Nephron (organoid): ENCODE measurements at regions not wholly inside any gene's neighbourhood (a gene's known extent, or its start where the extent isn't known, plus 50 kb on each side); places are given as distances from the start of the nearest gene placed in this dataset.

Experiments
- H3K27ac Mint-ChIP-seq, 3 experiments: 2 replicates each; pipeline ENCODE4 v1.8.0; 2020; ENCODE audit warnings: mixed read lengths in 3 of 3, mild to moderate bottlenecking in 2 of 3, moderate library complexity in 1 of 3
- H3K27me3 Mint-ChIP-seq: 2 replicates; pipeline ENCODE4 v1.8.0; 2021; ENCODE audit warnings: low read depth, mild to moderate bottlenecking, moderate library complexity, mixed read lengths
- H3K36me3 Mint-ChIP-seq: 2 replicates; pipeline ENCODE4 v1.8.0; 2020; ENCODE audit warnings: low read depth, mixed read lengths
- H3K4me1 Mint-ChIP-seq: 2 replicates; pipeline ENCODE4 v1.8.0; 2020; ENCODE audit warnings: mixed read lengths
- H3K4me3 Mint-ChIP-seq, 3 experiments: 2 replicates each; pipeline ENCODE4 v1.8.0; 2020; ENCODE audit warnings: mild to moderate bottlenecking in 3 of 3, mixed read lengths in 3 of 3, moderate library complexity in 2 of 3
- H3K9me3 Mint-ChIP-seq: 2 replicates; pipeline ENCODE4 v1.8.0; 2020; ENCODE audit warnings: mixed read lengths
- CTCF ChIP-seq, 3 experiments: fragments of 200-600 bp; sonication (generic); IDR thresholded peaks; one replicate each; pipeline ENCODE4 v1.5.0; 2021; ENCODE audit warnings: antibody characterized with exemption in 3 of 3; ENCODE audit not compliant: unreplicated experiment in 3 of 3

DNA sequence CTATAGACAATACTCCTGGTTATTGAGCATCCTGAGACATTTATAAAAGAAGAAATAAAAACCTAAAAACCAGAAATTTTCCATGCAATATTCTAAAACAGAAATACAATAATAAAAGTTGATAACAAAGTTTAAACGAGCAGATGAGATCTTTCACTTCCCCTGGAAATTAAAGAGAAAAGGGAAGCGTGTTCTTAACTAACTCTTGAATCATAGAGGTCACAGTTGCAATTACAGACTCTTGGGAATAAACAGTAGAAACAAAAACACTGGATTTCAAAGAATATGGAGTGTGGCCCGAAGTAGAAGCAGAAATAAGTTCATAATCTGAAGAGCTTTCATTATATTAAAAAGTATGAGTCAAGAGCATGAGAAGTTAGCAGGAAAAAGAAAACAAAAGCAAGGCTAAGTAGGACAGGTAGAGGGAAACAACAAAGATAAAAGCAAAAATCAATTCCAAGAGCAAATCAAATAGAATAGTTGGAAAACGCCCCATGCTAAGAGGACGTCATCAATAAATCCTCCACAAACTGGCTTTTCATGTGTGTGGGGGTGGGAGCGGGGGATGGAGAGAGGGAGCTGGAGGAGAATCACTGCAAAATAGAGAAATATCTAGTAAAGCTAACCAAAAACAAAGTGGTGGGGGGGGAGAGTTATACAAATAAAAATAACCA lies 55.2 kb upstream of the C10orf71 start:
- H3K36me3 Mint-ChIP-seq = no peaks in the 10 kb centered on the region
- H3K9me3 Mint-ChIP-seq = peaks cover 9% of the 10 kb centered on the region
- peak overlapping the region in 1 of 3 experiments; percentile 30 for H3K27ac Mint-ChIP-seq
- peak overlapping the region in 1 of 3 experiments; percentile 0 for H3K4me3 Mint-ChIP-seq
- H3K27me3 Mint-ChIP-seq = peaks cover 4% of the 10 kb centered on the region
- H3K4me1 Mint-ChIP-seq = peaks cover 5% of the 10 kb centered on the region
- no peak for TF ChIP-seq CTCF (IDR thresholded peaks at IDR 0.05; ENCODE audit: unreplicated experiment in 3 of 3)

GRCh38 chr10:49243139-49243538 lies 54.9 kb upstream of the TMEM273 start:
- no peak for TF ChIP-seq CTCF (IDR thresholded peaks at IDR 0.05; ENCODE audit: unreplicated experiment in 3 of 3)
- Mint-ChIP-seq H3K36me3 (no peaks in the 10 kb centered on the region), H3K4me3 (no peak overlapping the region), H3K27ac (peak overlapping the region in 1 of 3 experiments; percentile 27), H3K9me3 (peaks cover 4% of the 10 kb centered on the region), H3K27me3 (peaks cover 4% of the 10 kb centered on the region), H3K4me1 (peaks cover 5% of the 10 kb centered on the region)

- Mint-ChIP-seq H3K27me3 (peaks cover 4% of the 10 kb centered on the region), H3K27ac (peak overlapping the region in 1 of 3 experiments; percentile 27), H3K4me3 (no peak overlapping the region), H3K4me1 (peaks cover 5% of the 10 kb centered on the region), H3K36me3 (no peaks in the 10 kb centered on the region), H3K9me3 (peaks cover 2% of the 10 kb centered on the region)
- TF ChIP-seq CTCF (IDR thresholded peaks at IDR 0.05; ENCODE audit: unreplicated experiment in 3 of 3) = no peak
Observed at GRCh38 chr10:49242604-49243003, 54.4 kb upstream of the TMEM273 start.

GRCh38 chr10:49241385-49241784 lies 53.2 kb upstream of the TMEM273 start:
- TF ChIP-seq CTCF (IDR thresholded peaks at IDR 0.05; ENCODE audit: unreplicated experiment in 3 of 3) = no peak
- H3K27ac Mint-ChIP-seq = no peak overlapping the region
- H3K27me3 Mint-ChIP-seq = peaks cover 4% of the 10 kb centered on the region
- H3K4me3 Mint-ChIP-seq = no peak overlapping the region
- H3K4me1 Mint-ChIP-seq = peaks cover 5% of the 10 kb centered on the region
- no peaks in the 10 kb centered on the region for H3K9me3 Mint-ChIP-seq
- H3K36me3 Mint-ChIP-seq = no peaks in the 10 kb centered on the region

- H3K27me3 Mint-ChIP-seq = peaks cover 4% of the 10 kb centered on the region
- peaks cover 5% of the 10 kb centered on the region for H3K4me1 Mint-ChIP-seq
- no peak overlapping the region for H3K4me3 Mint-ChIP-seq
- no peak for TF ChIP-seq CTCF (IDR thresholded peaks at IDR 0.05; ENCODE audit: unreplicated experiment in 3 of 3)
- no peaks in the 10 kb centered on the region for H3K9me3 Mint-ChIP-seq
- no peak overlapping the region for H3K27ac Mint-ChIP-seq
- no peaks in the 10 kb centered on the region for H3K36me3 Mint-ChIP-seq
Observed at GRCh38 chr10:49240946-49241345, 52.8 kb upstream of the TMEM273 start.
